ENCODE measurements at regions not wholly inside any gene's neighbourhood (a gene's known extent, or its start where the extent isn't known, plus 50 kb on each side); places are given as distances from the start of the nearest gene placed in this dataset.
A peak's percentile ranks its signal among the peaks of the same experiment; 100 is the strongest.

DNA sequence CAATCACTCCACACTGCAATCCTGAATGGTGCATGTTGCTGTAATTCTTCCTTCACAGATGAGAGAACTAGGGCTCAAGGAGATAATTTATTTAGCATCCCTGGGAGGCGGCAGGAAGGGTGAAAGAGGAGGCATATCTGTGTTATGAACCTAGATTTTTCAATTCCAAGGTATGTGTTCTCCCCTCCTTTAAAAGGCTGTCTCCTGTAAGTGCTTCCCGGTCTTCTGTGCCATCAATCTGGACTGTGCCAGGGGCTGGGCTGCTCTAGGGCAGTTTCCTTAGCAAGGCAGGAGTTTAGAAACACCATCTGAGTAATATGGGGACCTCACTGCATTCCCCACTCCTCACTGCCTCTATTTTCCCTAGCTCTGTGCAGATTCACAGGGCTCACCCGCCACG lies 185.0 kb downstream of the RFC3 start:
- no peak for DNase-seq

DNA sequence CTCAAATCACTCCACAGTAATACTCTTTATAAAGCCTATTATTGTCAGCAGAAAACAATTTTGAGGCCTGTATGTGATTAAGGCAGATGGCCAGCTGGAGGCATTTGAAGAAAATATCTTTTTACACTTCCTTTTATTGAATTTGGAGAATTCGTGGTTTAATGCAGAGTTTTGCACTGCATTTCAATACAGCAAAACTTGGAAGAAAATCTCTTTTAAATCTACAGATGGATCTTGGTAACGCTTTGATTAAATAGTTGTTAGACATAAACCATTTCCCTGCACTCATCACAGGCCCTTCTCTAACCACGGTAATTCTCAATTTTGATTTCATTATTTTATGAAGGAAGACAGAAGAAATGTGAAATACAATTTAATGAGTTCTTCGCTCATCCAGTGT lies 185.7 kb downstream of the RFC3 start:
- no peak for DNase-seq

DNA sequence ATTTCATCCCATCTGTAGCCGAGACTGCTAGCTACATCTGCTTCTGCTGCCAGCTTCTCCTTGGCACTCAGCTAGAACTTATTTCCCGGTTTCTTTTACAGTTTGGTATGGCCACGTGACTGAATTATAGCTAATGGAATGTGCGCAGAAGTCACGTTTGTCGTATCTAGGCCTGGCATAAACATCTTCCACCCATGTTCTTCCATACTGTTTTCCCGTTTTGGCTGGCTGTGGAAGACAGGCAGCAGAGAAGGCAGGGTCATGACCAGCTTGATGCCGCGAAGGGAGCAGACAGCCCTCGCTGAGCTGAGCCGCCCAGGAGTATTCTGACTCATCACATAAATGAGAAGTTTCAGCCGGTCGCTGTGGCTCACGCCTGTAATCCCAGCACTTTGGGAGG lies 186.7 kb downstream of the RFC3 start:
- DNase-seq = no peak

DNA sequence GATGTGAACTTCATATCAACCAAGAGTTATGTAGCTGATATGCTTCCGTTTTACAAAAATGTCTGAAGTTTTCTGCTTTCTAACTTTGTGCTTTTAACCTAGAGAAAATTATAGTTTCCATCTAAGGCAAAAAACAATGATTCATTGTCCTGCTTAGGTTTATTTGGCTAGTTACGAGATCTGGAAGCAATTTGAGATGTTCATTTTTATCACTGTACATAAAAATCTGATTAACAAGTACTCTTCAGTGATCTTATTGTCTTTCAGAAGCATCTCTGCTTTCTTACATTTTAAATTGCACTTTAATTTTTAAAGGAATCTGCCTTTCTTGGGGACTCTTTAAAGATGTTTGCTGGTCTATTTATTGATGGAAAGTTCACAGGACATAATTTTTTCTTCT lies 188.1 kb downstream of the RFC3 start:
- no peak for DNase-seq

DNA sequence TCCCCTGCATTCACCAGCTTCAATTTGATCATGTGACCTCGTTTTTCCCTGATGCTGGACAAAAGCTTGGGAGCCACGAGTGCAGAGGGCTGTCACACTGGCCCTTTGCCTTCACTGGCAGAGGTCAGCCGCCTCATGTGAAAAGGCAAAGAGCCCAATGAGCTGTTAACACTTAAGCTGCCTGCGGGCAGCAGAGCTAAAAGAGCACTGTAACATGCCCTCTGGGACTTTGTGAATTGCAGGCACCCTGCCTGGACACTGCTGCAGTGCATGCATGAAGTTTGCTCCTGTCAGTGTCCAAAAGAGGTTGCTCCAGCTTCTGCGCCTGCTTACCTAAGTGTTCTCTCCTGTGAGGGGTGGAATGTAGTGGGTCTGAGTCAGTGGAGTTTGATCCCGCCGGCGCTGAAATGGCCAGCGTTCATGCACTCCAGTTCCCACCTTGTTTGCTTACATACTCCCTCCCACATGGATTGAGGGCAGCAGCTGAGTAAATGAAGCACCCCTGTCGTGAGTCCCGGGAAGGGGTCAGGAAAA lies 193.7 kb downstream of the RFC3 start:
- no peak for DNase-seq

DNA sequence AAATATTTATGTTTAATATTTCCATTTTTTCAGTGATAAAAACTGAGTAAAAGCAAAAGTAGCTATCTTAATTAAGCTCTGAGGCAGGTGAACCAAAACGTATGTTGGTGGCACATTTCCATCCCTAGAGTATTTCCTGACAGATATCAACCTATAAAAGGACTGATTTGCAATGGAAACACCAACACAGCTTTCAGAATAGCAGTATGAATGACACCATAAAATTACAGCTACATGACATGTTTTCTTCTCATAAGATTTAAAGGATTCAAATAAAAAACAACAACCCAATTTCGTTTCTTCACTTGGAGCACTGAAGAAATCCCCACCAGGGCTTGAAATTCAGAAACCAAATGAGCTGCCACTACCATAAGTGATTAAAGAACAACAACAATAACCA lies 194.4 kb downstream of the RFC3 start:
- DNase-seq = no peak

DNA sequence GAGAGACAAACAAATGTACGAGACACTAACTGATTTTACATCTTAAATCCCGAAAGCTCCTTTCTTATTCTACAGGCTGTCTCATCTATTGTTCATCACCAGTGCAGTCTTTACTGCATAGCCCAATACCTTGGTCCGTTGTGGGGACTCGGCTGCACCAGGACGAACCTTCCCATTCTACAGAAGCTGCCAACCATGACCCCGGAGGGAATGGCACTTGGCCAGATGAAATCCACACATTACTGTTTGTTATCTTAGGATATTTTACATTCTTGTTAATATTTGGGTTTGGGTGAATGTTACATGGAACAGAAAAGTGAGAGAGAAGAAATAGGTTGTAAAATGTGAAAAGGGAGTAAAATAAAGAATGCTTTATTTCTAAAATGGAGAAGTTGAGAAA lies 195.1 kb downstream of the RFC3 start:
- DNase-seq = no peak

DNA sequence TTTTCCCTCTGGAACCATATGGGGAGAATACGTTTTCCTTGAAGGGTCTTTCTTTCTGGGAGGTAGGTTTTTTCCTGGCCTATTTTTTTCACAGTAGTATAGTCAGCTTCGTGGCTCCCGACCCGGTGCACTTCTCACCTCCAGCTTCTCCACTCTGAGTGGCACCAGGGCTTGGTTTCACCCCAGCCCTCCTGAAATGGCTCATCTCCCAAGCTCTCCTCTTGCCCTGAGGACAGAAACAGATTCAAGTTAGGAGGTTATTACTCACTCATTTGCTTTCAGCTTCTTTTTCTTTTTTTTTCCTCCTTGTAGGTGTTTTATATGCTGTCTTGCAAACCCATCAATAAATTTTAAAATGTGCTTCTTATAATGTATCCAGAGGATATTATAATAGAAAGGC lies 199.3 kb downstream of the RFC3 start:
- no peak for DNase-seq

DNA sequence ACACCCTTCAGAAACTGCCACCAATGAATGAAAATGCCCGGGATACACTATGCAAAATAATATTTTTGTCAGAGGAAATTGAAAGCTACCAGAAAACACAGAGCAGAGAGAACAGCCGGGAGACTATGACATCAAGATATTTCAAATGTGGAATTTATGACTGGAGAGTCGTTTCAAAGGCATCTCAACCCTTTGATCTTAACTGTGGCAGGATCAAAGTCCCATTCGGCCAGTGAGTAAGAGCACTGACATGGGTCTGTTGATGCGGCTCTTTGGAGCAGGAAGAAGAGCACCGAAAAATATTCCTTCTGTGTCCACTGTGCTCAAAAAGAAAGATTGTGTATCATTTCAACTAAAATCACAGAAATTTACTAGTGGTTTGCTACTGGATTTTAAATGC lies 201.9 kb downstream of the RFC3 start:
- DNase-seq = peak; percentile 48

DNA sequence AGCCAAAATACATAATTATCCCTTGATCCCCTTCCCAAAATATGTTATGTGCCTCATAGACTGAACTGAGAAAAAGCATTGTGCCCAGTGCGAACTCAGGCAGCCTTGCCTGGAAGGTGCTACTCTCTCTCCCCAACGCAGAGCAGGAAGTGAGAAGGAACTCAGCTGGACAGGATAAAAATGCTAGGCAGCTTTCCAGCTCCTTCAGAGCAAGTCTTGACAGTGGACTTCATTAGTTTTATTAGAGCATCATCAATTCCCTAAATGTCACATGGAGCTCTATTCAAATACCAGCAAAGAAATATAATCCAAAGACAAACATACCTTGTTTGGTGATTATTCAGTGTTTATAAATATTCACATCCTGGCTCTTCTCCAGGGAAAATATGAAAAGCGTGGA lies 202.4 kb downstream of the RFC3 start:
- no peak for DNase-seq

DNA sequence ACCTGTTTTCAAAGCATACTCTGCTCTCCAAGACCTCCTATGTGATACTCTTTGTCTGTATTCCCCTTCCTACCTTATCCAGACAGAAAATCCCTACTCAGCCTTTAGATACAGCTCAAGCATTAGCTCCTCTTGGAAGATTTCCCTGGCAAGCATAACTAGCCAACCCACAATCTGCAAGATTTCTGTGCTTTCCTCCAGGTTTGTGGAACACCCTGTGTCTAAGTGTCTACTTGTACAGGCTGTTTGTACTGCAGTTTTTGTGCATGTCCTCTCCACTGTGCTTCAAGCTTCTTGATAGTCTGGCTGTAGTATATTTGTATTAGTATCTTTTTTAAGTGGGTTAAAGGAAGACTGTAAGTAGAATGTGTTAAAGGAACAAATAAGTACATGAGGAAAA lies 203.7 kb downstream of the RFC3 start:
- DNase-seq = no peak

DNA sequence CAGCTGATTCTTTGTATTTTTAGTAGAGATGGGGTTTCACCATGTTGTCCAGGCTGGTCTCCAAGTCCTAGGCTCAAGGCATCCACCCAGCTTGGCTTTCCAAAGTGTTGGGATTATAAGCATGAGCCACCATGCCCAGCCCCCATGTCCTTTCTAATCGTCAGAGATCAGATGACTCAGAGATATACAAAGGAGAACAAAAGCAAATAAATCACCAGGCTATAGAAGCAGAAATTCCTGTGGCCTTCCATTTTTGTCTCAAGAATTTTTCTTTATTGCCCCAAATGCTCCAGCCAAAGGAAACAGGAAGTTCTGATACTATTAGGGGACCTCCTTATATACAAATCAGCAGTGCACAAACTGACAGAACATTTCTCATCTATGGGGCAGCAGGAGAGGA lies 207.8 kb downstream of the RFC3 start:
- no peak for DNase-seq

DNA sequence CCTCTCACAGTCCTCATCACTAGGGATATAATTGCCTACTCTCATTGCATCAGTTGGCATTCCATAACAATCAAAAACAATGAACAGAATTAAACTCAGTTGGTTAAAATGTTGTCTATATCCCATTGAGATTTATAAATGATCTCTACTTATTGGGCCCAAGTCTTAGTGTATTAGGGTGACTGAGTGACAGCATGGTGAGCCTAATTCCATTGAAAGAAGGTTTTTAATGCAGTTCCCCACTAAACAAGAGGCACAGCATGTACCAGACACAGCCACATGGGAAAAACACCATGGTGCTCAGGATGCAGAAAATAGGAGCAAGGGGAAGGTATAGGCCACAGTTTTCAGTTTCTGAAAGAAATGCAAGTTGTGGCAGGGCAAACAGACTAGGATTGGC lies 208.4 kb downstream of the RFC3 start:
- no peak for DNase-seq

DNA sequence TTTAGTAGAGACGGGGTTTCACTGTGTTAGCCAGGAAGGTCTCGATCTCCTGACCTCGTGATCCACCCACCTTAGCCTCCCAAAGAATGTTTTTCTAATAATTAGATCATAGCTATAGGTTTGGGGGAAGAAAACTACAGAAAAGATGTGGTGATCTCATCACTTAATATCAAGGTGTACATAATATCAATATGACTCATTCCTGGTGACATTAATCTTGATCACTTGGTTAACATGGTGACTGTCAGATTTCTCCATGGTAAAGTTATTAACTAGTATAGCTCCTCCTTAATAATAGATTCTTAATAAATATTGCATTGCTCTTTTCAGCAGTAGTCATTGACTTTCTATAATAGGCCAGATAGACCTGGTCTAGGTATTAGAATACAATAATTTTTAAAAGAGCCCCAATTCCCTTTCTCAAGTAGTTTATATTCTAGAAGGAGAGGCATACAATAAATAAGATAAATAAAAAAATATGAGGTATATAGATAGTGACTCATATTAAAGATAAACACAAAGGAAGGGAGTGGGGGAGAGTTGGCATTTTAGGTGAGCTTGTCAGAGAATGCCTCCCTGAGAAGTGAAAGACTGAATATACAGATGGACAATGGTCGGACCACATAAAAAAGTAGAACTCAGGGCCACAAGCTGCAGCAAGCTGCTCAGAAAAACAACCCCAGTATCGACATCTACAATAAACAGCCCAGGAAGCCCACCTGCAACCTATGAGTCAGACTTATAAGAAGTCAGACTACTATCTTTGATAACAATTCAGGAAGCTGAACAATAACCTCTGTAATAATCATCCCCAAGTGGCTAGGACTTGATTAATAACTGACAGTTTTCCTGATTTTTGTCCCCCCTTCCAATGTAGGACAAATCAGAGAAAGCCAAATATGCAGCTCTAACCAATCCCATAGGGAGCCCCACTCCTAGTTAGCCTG lies 210.8 kb downstream of the RFC3 start:
- DNase-seq = no peak

DNA sequence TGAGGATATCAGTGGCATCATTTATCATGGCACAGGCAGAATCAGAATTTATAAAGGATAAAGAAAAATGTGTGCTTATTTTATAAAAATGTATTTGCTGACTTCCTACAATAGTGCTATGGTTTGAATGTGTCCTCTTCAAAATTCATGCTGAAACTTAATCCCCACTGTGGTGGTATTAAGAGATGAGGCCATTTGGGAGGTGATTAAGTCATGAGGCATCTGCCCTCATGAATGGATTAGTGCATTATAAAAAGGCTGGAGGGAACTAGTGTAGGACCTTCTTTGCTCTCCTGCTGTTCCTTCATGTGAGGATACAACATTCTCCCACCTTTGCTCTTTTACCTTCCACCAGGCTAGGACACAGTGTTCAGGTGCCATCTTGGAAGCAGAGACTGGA lies 212.8 kb downstream of the RFC3 start:
- DNase-seq = no peak

DNA sequence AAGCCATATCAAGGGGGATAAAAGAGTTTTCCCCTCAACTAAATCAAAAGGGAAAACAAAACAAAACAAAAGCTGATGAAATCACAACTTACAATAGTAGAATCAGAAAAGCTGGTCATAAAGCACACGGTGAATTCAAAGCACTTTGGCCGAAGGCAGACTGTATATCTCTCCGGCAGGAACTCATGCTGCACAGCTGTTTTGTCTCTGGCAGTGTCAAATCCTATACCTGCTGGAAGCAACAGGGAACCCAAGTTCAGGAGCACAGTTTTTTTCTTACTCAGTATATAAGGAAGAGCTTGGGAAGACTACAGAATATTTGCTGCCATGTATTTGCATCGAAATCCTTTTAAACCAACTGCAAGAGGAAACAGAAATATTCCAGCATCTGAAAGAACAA lies 213.7 kb downstream of the RFC3 start:
- peak; percentile 14 for DNase-seq

DNA sequence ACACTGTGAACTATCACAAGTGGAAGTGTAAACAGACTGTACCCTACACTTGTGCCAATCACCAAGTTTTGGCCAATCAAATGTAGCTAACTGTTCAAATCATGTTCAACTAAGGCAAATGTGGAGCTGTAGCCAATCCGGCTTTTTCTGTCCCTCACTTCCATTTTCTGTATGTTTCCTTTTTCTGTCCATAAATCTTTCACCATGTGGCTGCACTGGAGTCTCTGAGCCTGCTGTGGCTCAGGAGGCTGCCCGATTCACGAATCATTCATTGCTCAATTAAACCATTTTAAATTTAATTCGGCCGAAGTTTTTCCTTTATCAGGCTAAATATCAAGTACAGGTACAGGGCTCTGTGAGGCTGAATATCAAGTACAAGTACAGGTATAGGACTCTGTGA lies 216.5 kb downstream of the RFC3 start:
- DNase-seq = no peak

DNA sequence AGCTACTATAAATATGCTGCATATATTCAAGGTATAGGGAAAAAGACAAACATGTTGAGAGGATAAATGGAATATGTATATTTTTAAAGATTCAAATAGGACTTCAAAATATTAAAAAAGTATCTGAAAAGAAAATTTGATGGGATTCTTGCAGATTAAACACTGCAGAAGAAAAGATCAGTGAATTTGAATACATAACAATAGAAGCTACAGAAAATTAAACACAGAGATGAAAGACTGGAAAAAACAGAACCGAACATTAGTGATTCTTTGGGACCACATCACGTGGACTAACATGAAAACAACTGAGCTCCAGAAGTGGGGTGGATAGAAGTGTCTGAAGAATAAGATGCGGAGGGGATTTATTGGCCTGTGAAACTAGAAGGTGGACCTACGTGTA lies 217.2 kb downstream of the RFC3 start:
- no peak for DNase-seq

DNA sequence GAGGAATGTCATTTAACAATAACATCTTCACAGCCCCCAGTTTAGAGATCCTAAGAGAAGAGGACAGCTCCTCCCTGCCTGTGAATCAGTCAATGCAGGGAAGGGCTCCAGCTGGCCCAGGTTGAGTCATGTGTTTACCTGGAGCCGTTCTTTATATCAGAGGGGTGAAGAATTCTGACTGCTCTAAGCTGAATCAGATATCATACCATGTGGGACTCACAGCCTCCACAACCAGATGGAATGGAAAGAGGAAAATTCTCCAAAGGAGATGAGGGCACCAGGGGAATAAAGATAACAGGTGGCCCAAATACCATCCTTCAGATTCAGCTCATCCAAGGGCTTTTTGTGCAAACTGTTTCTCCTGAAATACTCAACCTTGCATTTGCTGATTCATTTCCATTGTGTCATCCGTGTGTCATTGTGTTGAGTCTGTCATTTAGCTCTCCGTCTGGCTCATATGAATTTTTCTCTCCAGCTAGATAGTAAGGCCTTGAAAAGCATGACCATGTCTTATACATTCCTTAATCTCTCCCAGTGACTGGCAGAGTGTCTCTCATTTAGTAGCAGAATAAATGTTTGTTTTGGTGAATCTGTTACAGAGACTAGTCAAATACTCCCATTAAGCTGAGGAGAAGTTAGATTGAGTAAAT lies 217.9 kb downstream of the RFC3 start:
- DNase-seq = no peak

DNA sequence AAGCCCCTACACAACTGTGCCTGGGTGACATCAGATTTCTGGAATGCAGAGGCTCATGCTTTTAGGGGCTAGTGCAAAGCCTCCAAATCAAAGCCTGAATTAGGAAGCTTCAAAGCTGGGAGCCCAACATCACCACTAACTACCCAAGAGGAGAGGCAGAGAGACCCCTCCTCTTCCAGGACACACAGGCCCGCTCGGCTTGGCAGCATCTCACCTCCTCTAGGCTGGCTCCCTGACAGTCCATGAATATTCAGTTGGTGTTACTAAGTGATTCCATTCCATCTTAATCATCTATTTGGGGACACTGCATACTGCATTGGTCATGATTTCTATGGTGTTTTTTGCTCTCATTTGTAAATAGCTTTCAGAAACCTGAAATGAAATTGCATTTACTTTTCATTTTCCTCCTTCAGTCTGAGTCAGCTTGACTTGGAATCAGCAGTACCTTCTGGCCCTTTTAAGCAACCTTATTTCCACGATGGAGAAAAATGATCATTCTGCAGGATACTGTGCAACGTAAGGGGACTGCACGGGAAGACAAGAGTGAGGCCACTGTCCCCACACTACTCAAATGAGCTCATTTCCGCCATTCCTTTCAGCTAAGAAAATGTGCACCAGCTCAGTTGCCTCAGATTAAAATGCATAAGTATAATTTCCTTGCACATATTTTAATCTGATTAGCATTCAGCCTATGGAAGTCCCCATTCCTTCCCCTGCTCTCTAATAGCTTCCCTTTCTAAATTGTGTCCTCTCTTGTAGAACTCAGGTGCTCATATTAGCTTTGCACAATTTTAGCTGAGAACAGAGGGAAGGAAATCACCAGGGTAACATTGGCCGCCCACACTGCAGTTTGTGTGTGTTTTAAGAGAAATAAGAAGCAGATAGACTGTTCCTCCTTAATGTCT lies 219.9 kb downstream of the RFC3 start:
- no peak for DNase-seq

DNA sequence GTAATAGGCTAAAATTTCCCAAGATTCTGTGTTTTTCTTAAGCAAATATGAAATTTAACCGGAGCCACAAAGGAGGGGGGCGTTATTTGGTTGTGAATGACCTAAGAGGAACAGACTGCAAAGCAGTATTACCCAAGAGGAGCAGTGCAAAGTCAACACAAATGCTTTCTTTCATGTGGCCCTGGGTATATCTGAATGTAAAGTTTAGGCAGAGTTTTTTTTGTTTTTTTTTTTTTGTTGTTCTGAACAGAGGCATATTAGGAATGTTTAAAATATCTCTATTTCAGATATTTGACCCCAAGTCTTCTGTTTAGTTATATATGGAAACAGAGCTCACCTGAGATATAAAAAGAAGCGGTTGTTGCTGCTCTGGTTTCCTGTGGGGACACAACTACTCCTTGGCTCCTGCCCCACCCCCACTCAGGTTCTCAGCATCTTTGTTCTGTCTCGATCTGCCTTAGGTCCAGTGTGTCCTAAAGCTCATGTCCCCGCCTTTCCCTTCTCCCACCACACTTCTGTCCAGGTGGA lies 220.7 kb downstream of the RFC3 start:
- DNase-seq = no peak

DNA sequence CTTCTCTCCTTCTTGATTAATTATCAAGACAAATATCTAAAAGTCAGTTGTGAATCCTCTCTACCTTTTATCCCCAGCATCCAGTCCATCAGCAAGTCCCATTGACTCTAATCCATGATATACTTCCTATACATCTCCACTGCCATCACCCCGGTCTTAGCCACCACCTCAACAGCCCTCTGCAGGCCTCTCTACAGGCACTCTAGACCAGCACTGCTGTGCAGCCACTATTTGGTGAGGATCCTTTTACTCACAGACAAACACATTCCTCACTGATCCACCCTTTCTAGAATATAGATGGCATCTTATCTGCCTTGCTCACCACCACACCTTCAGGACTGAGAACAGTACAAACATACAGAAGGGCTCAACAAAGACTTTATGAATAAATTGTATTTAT lies 221.7 kb downstream of the RFC3 start:
- DNase-seq = no peak

Measured in renal pelvis (tissue), 1 donor.